HepG2 (cell line): ENCODE measurements at regions not wholly inside any gene's neighbourhood (a gene's known extent, or its start where the extent isn't known, plus 50 kb on each side); places are given as distances from the start of the nearest gene placed in this dataset.

Experiments used
- ATAC-seq: fragments of 200-7000 bp; cut with Tn5 transposase; 3 replicates; pipeline ENCODE4 v1.9.1; 2020; ENCODE audit warnings: mild to moderate bottlenecking, moderate library complexity
- BruUV-seq: library from RNA; stranded (reverse); fragments of 400-500 nt; replicated peaks from 2 replicates; lab custom pipeline; 2021; lab: Mats Ljungman, UMichigan
- CTCF ChIA-PET: fragments of 300-600 bp; formaldehyde crosslinking; extraction: SDS; loops from one replicate; lab custom pipeline; 2021; ENCODE audit warnings: low total read pairs, inconsistent platforms, low intra/inter-chr PET ratio; lab: Yijun Ruan, JAX
- POLR2A ChIA-PET: fragments of 350-600 bp; sonication (Branson Sonifier 250); formaldehyde crosslinking; loops from one replicate; lab custom pipeline; 2020; ENCODE audit warnings: antibody characterized with exemption, inconsistent platforms; lab: Yijun Ruan, JAX
- DNase-seq: peaks from one replicate; pipeline ENCODE4 v3.0.0-alpha.2; 2015; ENCODE audit warnings: low spot score
- FAIRE-seq: peaks from 3 replicates; lab custom pipeline; 2011; peaks lifted over from hg19 to GRCh38; lab: Jason Lieb, UNC
- H2AFZ ChIP-seq: one replicate; pipeline ENCODE4 v1.6.1; 2011; ENCODE audit warnings: low read length, inconsistent platforms
- H3K27ac ChIP-seq: fragments of 300-600 bp; 3 replicates; pipeline ENCODE4 v1.8.0; 2011; ENCODE audit warnings: mixed run types, mild to moderate bottlenecking, mixed read lengths, low read length, inconsistent platforms; ENCODE audit not compliant: insufficient read depth; ENCODE audit errors: extremely low read length
- H3K27me3 ChIP-seq, 2 experiments: fragments of 200-600 bp in 1 of 2; 2 replicates in 1 of 2; 3 replicates in 1 of 2; pipeline versions ENCODE4 v1.6.0 to v1.8.0; 2011; ENCODE audit warnings: low read length in 2 of 2, mild to moderate bottlenecking in 2 of 2, moderate library complexity in 2 of 2, inconsistent platforms in 1 of 2; ENCODE audit not compliant: insufficient read depth in 2 of 2, control insufficient read depth in 1 of 2
- H3K36me3 ChIP-seq, 2 experiments: fragments of 200-600 bp in 1 of 2; replicated peaks in 1 of 2; 2 replicates in 1 of 2; 3 replicates in 1 of 2; pipeline versions ENCODE4 v1.5.1 to v1.8.0; 2011; ENCODE audit warnings: low read length in 2 of 2, inconsistent platforms in 1 of 2; ENCODE audit not compliant: insufficient read depth in 2 of 2, control insufficient read depth in 1 of 2
- H3K4me1 ChIP-seq: 2 replicates; pipeline ENCODE4 v1.5.1; 2012; ENCODE audit warnings: low read length, inconsistent platforms; ENCODE audit not compliant: insufficient read depth
- H3K4me2 ChIP-seq: 2 replicates; pipeline ENCODE4 v1.6.0; 2011; ENCODE audit warnings: low read depth, low read length, inconsistent platforms
- H3K4me3 ChIP-seq, 3 experiments: fragments of 200-600 bp in 1 of 3; sonication (generic), shearing (Covaris generic) in 1 of 3; replicated peaks in 1 of 3; 2 replicates each; pipeline ENCODE4 v1.5.1; 2011 to 2016; ENCODE audit warnings: low read length in 3 of 3, inconsistent platforms in 2 of 3, low read depth in 2 of 3, mild to moderate bottlenecking in 2 of 3, control low read depth in 1 of 3, mixed read lengths in 1 of 3; ENCODE audit not compliant: insufficient read depth in 1 of 3
- H3K79me2 ChIP-seq: one replicate; pipeline ENCODE4 v1.6.1; 2011; ENCODE audit warnings: low read length, inconsistent platforms; ENCODE audit not compliant: insufficient read depth
- H3K9ac ChIP-seq: 2 replicates; pipeline ENCODE4 v1.6.0; 2011; ENCODE audit warnings: mild to moderate bottlenecking, low read depth, low read length, inconsistent platforms; ENCODE audit not compliant: insufficient read depth
- H3K9me3 ChIP-seq: 2 replicates; pipeline ENCODE4 v1.5.1; 2012; ENCODE audit warnings: mild to moderate bottlenecking, low read length
- H4K20me1 ChIP-seq: 2 replicates; pipeline ENCODE4 v1.6.0; 2011; ENCODE audit warnings: inconsistent platforms, mild to moderate bottlenecking, low read length, moderate library complexity; ENCODE audit not compliant: insufficient read depth
- ARNTL ChIP-seq: sonication (generic); formaldehyde crosslinking; IDR thresholded peaks from 2 replicates; pipeline ENCODE4 v1.4.0; 2020; ENCODE audit warnings: mild to moderate bottlenecking, missing genetic modification reagents
- CREM ChIP-seq, 2 experiments: sonication (generic) in 1 of 2; formaldehyde crosslinking in 1 of 2; IDR thresholded peaks; 2 replicates each; pipeline versions ENCODE4 v1.4.0 to v1.6.1; 2016 to 2020; ENCODE audit warnings: antibody characterized with exemption in 1 of 2, mild to moderate bottlenecking in 1 of 2, missing genetic modification reagents in 1 of 2
- GMEB2 ChIP-seq: IDR thresholded peaks from 2 replicates; pipeline ENCODE4 v1.6.1; 2016; ENCODE audit warnings: missing biosample characterization, missing genetic modification reagents, low read depth
- MAFK ChIP-seq, 2 experiments: IDR thresholded peaks in 1 of 2; conservative IDR thresholded peaks in 1 of 2; 2 replicates each; pipeline ENCODE4 v1.6.1; 2011; ENCODE audit warnings: improper control_type of control experiment in 2 of 2, low read length in 2 of 2
- PHF8 ChIP-seq: sonication (generic); formaldehyde crosslinking; IDR thresholded peaks from 2 replicates; pipeline ENCODE4 v1.5.0; 2020; ENCODE audit warnings: missing genetic modification reagents
- RAD51 ChIP-seq: fragments of 450-650 bp; IDR thresholded peaks from 2 replicates; pipeline ENCODE4 v1.6.1; 2016; ENCODE audit warnings: borderline replicate concordance
- REL ChIP-seq: sonication (generic); formaldehyde crosslinking; conservative IDR thresholded peaks from 2 replicates; pipeline ENCODE4 v1.8.0; 2022; ENCODE audit warnings: mild to moderate bottlenecking, missing genetic modification reagents, moderate library complexity
- RFX3 ChIP-seq: IDR thresholded peaks from 2 replicates; pipeline ENCODE4 v1.6.1; 2016; ENCODE audit warnings: missing biosample characterization, missing genetic modification reagents
- SMC3 ChIP-seq: IDR thresholded peaks from 2 replicates; pipeline ENCODE4 v1.6.1; 2011; ENCODE audit warnings: low read length, improper control_type of control experiment
- ZHX1 ChIP-seq: sonication (generic); formaldehyde crosslinking; IDR thresholded peaks from 2 replicates; pipeline ENCODE4 v1.8.1; 2022; ENCODE audit warnings: low read depth, mild to moderate bottlenecking, missing genetic modification reagents
- WGBS: methylation state at CpG from one replicate; pipeline ENCODE4 v1.1.6; 2017; ENCODE audit warnings: low lambda C conversion rate; 5-methylcytosine and 5-hydroxymethylcytosine counted together
- in situ Hi-C: cut with HindIII; loops from 2 replicates; pipeline ENCODE4 v1.10.0; 2017; ENCODE audit warnings: low pct_unique_long_range_greater_than_20kb; ENCODE audit not compliant: extremely low pct_ligation_motif_present
- intact Hi-C: fragments of 100-400 bp; cut with micrococcal nuclease; formaldehyde crosslinking; loops from one replicate; pipeline ENCODE4 v1.10.0; 2022; ENCODE audit not compliant: unreplicated experiment

GRCh38 chr4:171582961-171583581, 230.1 kb upstream of the GALNTL6 start (continued):
- no peak for TF ChIP-seq MAFK (conservative IDR thresholded peaks at IDR 0.05 in 1 of 2, IDR thresholded peaks at IDR 0.05 in 1 of 2; ENCODE audit: low read length in 2 of 2)
- TF ChIP-seq, all 625 proteins: peak for 0

GRCh38 chr4:171573181-171573580, 240.0 kb upstream of the GALNTL6 start:
- DNase-seq (no peak), ATAC-seq (no peak)
- Histone ChIP-seq H3K4me1 (no peaks in the 10 kb centered on the region), H3K9me3 (peaks cover 16% of the 10 kb centered on the region), H4K20me1 (no peaks in the 10 kb centered on the region), H3K27me3 (no peaks in the 10 kb centered on the region), H3K27ac (no peak overlapping the region)
- CTCF ChIA-PET: no interaction called here
- WGBS: 8% methylated on average over 2 of the region's 2 CpGs
- no TSS peak for BruUV-seq
- no peak for TF ChIP-seq PHF8 (CRISPR knock-in tag)
- no peak for TF ChIP-seq RAD51
- no peak for TF ChIP-seq RFX3 (CRISPR knock-in tag)
- TF ChIP-seq REL (CRISPR knock-in tag): no peak
- TF ChIP-seq, all 625 proteins: peak for 0
- Histone ChIP-seq H2AFZ (no peak overlapping the region), H3K79me2 (no peaks in the 10 kb centered on the region), H3K9ac (no peak overlapping the region), H3K4me3 (no peak overlapping the region), H3K36me3 (no peaks in the 10 kb centered on the region), H3K4me2 (no peak overlapping the region)
- in situ Hi-C loops (no loop called here), intact Hi-C loops (no loop called here)
- no peak for FAIRE-seq
- POLR2A ChIA-PET: no interaction called here

- Histone ChIP-seq H4K20me1 (no peaks in the 10 kb centered on the region), H3K9ac (no peak overlapping the region), H3K36me3 (no peaks in the 10 kb centered on the region), H3K4me3 (no peak overlapping the region), H3K27me3 (no peaks in the 10 kb centered on the region), H3K27ac (no peak overlapping the region), H3K9me3 (no peaks in the 10 kb centered on the region), H2AFZ (no peak overlapping the region), H3K4me2 (no peak overlapping the region), H3K79me2 (no peaks in the 10 kb centered on the region), H3K4me1 (no peaks in the 10 kb centered on the region)
- ChIA-PET CTCF (no interaction called here), POLR2A (no interaction called here)
- in situ Hi-C loops: no loop called here
- intact Hi-C loops: no loop called here
- ATAC-seq (no peak), DNase-seq (no peak), FAIRE-seq (no peak)
- BruUV-seq: no TSS peak
- 0% methylated on average over 5 of the region's 5 CpGs for WGBS
- no peak for TF ChIP-seq SMC3
- TF ChIP-seq CREM (IDR thresholded peaks at IDR 0.05): no peak
- TF ChIP-seq CREM (CRISPR knock-in tag; IDR thresholded peaks at IDR 0.05): no peak
- TF ChIP-seq GMEB2: no peak
- TF ChIP-seq ARNTL (CRISPR knock-in tag): no peak
- no peak for TF ChIP-seq ZHX1 (CRISPR knock-in tag)
Measured at GRCh38 chr4:171565130-171565788, 247.9 kb upstream of the GALNTL6 start.
